ENCODE measurements at regions not wholly inside any gene's neighbourhood (a gene's known extent, or its start where the extent isn't known, plus 50 kb on each side); places are given as distances from the start of the nearest gene placed in this dataset.

DNA sequence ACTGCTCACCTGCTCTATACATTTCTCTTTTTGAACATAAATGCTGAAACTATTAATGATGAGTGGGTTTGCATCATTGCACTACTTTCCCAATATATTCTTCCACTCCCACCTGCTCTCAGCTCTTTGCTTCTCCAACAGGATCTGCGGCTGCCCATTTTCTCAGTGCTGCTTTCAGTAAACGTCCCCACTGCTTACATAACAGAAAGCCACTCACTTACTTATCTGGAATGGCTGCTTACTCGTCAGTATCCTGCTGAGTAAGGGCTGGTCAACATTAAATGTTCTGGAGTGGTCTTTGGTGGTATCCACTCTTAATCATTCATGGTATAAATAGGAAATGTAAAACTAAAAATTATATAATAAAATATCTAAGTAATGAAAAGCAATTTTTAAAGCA is 112.8 kb upstream of the HPF1 start:
- Histone ChIP-seq H2AFZ (no peak overlapping the region), H3K4me2 (ENCODE audit: low read length) (no peak overlapping the region), H3K27ac (no peak overlapping the region), H3K4me3 (ENCODE audit: low read depth, low read length) (no peak overlapping the region), H3K4me1 (no peaks in the 10 kb centered on the region), H3K79me2 (no peaks in the 10 kb centered on the region), H3K27me3 (ENCODE audit: control insufficient read depth, insufficient read depth, low read length) (no peaks in the 10 kb centered on the region), H3K9me3 (ENCODE audit: control insufficient read depth, low read length) (no peaks in the 10 kb centered on the region), H3K36me3 (ENCODE audit: control insufficient read depth, insufficient read depth, low read length) (no peaks in the 10 kb centered on the region), H3K9ac (no peak overlapping the region)
- TF ChIP-seq, protein P1, sequence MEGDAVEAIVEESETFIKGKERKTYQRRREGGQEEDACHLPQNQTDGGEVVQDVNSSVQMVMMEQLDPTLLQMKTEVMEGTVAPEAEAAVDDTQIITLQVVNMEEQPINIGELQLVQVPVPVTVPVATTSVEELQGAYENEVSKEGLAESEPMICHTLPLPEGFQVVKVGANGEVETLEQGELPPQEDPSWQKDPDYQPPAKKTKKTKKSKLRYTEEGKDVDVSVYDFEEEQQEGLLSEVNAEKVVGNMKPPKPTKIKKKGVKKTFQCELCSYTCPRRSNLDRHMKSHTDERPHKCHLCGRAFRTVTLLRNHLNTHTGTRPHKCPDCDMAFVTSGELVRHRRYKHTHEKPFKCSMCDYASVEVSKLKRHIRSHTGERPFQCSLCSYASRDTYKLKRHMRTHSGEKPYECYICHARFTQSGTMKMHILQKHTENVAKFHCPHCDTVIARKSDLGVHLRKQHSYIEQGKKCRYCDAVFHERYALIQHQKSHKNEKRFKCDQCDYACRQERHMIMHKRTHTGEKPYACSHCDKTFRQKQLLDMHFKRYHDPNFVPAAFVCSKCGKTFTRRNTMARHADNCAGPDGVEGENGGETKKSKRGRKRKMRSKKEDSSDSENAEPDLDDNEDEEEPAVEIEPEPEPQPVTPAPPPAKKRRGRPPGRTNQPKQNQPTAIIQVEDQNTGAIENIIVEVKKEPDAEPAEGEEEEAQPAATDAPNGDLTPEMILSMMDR (IDR thresholded peaks at IDR 0.05): no peak

DNA sequence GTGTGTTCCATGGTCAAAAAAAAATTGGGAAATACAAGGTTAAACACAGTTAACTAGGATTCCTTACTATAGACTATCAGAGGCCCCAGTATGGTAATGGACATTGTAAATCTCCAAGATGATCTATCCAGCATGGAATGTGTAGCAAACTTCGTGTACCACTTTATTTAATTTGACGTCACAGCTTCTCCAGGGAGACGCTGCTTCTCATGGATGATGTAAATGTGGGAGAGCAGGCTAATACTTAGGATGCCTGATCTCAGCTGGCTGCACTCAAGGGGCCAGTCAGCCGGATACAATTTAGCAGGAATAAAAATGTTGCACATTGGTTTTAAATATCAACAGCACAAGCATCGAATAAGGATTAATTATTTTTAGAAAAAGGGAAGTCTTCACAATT is 111.7 kb upstream of the HPF1 start:
- Histone ChIP-seq H3K4me2 (ENCODE audit: low read length) (no peak overlapping the region), H3K4me3 (ENCODE audit: low read depth, low read length) (no peak overlapping the region), H3K79me2 (no peaks in the 10 kb centered on the region), H2AFZ (no peak overlapping the region), H3K27me3 (ENCODE audit: control insufficient read depth, insufficient read depth, low read length) (no peaks in the 10 kb centered on the region), H3K9me3 (ENCODE audit: control insufficient read depth, low read length) (no peaks in the 10 kb centered on the region), H3K27ac (no peak overlapping the region), H3K36me3 (ENCODE audit: control insufficient read depth, insufficient read depth, low read length) (no peaks in the 10 kb centered on the region), H3K9ac (no peak overlapping the region), H3K4me1 (no peaks in the 10 kb centered on the region)
- TF ChIP-seq, protein P1 (IDR thresholded peaks at IDR 0.05): no peak

DNA sequence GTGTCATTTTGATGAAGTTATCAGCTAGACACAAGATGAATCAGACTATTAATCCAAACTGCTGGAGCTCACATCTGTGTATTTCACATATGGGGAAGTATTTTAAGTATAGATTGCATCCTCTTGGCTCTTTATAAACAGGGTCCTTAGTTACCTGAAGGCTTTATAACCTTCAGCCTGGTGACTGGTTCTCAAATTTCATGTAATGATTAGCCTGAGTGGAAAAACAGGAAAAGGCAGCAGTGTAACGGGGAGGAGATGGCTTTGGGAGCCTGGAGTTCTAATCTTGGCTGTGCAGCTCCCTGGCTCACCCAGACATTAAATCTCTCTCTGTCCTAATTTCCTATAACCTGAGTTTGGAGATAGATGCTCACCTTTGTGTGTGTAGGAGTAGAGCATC is 103.8 kb upstream of the HPF1 start:
- no peak overlapping the region for H3K9ac ChIP-seq
- H3K79me2 ChIP-seq: no peaks in the 10 kb centered on the region

DNA sequence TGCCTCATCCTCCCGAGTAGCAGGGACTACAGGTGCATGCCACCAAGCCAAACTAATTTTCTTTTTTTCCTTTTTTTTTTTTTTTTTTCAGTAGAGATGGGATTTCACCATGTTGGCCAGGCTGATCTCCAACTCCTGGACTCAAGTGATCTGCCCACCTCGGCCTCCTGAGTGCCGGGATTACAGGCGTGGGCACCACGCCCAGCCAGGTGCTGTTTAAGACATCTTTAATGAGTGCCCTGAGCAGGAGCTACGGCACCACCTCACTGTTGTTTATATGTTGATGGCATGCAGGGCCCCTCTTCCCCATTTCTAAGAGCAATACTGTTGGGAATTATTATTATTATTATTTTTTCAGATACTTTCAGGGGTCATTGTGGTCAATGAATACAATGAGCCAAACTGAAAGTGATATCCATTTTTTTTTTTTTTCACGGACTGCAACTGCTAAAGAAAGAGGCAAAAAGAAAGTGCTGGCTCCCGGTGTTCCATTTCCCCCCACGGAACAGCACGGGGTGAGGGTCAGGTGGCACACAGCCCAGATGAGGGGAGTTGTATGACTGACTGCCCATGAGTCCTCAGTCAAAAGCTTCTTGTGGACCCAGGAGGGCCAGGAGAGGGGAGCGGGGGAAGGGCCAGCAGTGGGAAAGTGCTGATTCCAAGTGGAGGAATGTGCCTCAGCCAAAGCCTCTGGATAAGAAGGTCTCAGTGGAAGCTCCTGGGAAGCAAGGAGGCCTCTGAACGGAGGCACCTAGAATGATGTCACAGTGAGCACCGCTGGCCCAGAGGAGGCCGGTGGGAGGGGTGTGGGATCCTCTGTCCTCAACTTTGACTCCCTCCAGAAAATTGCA is 101.8 kb upstream of the HPF1 start:
- Histone ChIP-seq H2AFZ (no peak overlapping the region), H3K27me3 (ENCODE audit: control insufficient read depth, insufficient read depth, low read length) (no peaks in the 10 kb centered on the region), H3K79me2 (no peaks in the 10 kb centered on the region), H3K4me2 (ENCODE audit: low read length) (no peak overlapping the region), H3K4me1 (no peaks in the 10 kb centered on the region), H3K4me3 (ENCODE audit: low read depth, low read length) (no peak overlapping the region), H3K9me3 (ENCODE audit: control insufficient read depth, low read length) (no peaks in the 10 kb centered on the region), H3K9ac (no peak overlapping the region), H3K27ac (no peak overlapping the region), H3K36me3 (ENCODE audit: control insufficient read depth, insufficient read depth, low read length) (no peaks in the 10 kb centered on the region)
- TF ChIP-seq, protein P1 (IDR thresholded peaks at IDR 0.05): no peak

More for the DNA sequence above, 103.8 kb upstream of the HPF1 start:
- no peaks in the 10 kb centered on the region for H3K9me3 ChIP-seq (ENCODE audit: control insufficient read depth, low read length)
- H3K4me3 ChIP-seq (ENCODE audit: low read depth, low read length): no peak overlapping the region
- no peak overlapping the region for H3K4me2 ChIP-seq (ENCODE audit: low read length)
- H2AFZ ChIP-seq: no peak overlapping the region
- no peak overlapping the region for H3K27ac ChIP-seq
- H3K4me1 ChIP-seq: no peaks in the 10 kb centered on the region
- no peaks in the 10 kb centered on the region for H3K36me3 ChIP-seq (ENCODE audit: control insufficient read depth, insufficient read depth, low read length)
- no peaks in the 10 kb centered on the region for H3K27me3 ChIP-seq (ENCODE audit: control insufficient read depth, insufficient read depth, low read length)
- TF ChIP-seq, protein P1 (IDR thresholded peaks at IDR 0.05): no peak

DNA sequence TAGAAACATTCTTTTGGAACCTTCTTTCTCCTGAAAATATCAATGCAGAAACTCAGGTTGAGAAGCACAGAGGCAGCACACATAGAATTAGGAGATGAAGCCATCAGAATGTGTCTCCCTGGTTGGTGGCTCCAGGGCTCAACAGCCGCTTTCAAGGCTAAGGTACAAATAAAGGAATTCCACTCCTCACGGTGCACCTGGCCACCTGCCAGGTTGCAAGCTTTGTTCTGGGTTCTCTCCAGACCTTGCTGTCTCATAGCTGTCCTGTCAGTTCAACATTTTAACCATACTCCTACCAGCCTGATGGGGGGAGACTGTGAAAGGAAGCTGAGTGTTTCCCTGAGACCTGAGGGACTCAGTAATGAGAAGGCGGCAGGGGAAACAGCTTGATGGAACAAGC is 96.3 kb upstream of the HPF1 start:
- no peak overlapping the region for H2AFZ ChIP-seq
- H3K9me3 ChIP-seq (ENCODE audit: control insufficient read depth, low read length): no peaks in the 10 kb centered on the region
- H3K27me3 ChIP-seq (ENCODE audit: control insufficient read depth, insufficient read depth, low read length): no peaks in the 10 kb centered on the region
- H3K79me2 ChIP-seq: no peaks in the 10 kb centered on the region
- H3K9ac ChIP-seq: no peak overlapping the region
- TF ChIP-seq, protein P1 (IDR thresholded peaks at IDR 0.05): no peak
- H3K4me2 ChIP-seq (ENCODE audit: low read length): no peak overlapping the region
- no peaks in the 10 kb centered on the region for H3K36me3 ChIP-seq (ENCODE audit: control insufficient read depth, insufficient read depth, low read length)
- H3K4me3 ChIP-seq (ENCODE audit: low read depth, low read length): no peak overlapping the region
- no peaks in the 10 kb centered on the region for H3K4me1 ChIP-seq
- no peak overlapping the region for H3K27ac ChIP-seq

All from parathyroid adenoma (tissue), 2 donors.